ENCODE measurements at regions not wholly inside any gene's neighbourhood (a gene's known extent, or its start where the extent isn't known, plus 50 kb on each side); places are given as distances from the start of the nearest gene placed in this dataset.
"Not testable (repeated sequence)": the region's sequence is repeated elsewhere in the genome, so short reads cannot be mapped to it uniquely, and the experiment has no call there.

DNA sequence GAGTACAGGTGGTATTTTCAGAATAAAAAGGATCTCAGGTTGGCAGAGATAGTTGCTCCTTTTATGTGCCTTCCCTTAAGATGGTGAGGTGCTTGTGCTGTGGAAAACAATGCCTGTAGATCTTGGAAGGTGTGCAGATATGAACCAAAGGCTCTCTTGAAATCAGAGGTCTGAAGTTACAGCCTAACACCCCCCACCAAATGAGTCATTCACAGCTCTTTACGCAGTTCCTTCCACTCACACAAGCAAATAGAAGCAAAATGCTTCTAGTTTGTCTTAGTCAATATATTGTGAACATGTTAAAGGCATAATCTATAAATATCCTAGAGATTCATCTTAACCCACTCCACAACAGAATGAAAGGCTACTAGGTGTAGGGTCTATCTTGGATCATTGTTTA is 128.9 kb upstream of the NR5A2 start:
- peaks cover 12% of the 10 kb centered on the region for H3K27me3 Mint-ChIP-seq (ENCODE audit: low read depth)
- H3K4me3 Mint-ChIP-seq: no peak overlapping the region
- DNase-seq: no peak
- no peak for ATAC-seq (replicated peaks in 1 of 2)
- H3K4me1 Mint-ChIP-seq (ENCODE audit: low read depth): no peaks in the 10 kb centered on the region
- H3K36me3 Mint-ChIP-seq (ENCODE audit: insufficient read depth in 2 of 2): no peaks in the 10 kb centered on the region
- H3K9me3 Mint-ChIP-seq: no peaks in the 10 kb centered on the region
- no peak overlapping the region for H3K27ac Mint-ChIP-seq

DNA sequence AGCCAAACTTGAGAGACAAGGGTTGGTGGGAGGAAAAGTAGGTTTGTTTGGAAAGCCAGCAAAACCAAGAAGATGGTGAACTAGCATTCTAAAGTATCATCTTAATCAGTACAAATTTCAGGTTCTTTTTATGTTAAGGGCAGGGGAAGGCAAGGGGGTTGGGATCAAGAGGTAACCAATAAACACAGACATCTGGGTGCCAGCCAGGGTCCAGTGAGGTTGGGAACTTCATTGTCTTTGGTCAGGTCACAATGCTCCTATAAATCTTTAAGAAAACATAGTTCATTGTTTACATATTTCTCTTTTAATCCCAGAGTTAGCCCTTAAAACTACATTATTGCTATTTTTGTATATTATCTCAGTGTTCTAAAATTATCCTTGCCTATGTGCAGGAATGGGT is 126.2 kb upstream of the NR5A2 start:
- Mint-ChIP-seq H3K27me3 (ENCODE audit: low read depth) (peaks cover 12% of the 10 kb centered on the region), H3K4me3 (no peak overlapping the region), H3K36me3 (ENCODE audit: insufficient read depth in 2 of 2) (no peaks in the 10 kb centered on the region), H3K27ac (no peak overlapping the region), H3K4me1 (ENCODE audit: low read depth) (no peaks in the 10 kb centered on the region), H3K9me3 (peaks cover 0 to 1% of the 10 kb centered on the region in 2 donors)
- ATAC-seq (replicated peaks in 1 of 2) (no peak), DNase-seq (no peak)

DNA sequence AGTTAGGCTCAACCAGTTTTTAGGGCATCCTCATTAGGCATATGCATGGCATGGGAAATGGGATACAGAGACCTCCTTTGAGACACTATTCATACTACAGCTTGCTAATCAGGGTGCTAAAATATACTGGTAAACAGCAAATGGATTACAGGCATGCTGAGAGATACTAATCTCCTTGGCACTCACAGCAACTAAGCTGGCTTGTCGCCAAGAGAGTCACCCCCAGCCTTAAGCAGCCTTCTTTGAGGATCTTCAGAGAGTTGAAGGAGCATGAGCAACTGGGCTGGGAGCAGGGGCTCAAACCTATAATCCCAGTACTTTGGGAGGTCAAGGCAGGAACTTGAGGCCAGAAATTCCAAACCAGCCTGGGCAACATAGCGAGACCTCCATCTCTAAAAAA is 120.1 kb upstream of the NR5A2 start:
- Mint-ChIP-seq H3K36me3 (ENCODE audit: insufficient read depth in 2 of 2) (no peaks in the 10 kb centered on the region), H3K4me1 (ENCODE audit: low read depth) (no peaks in the 10 kb centered on the region), H3K9me3 (peaks cover 0 to 1% of the 10 kb centered on the region in 2 donors), H3K27me3 (ENCODE audit: low read depth) (peaks cover 7% of the 10 kb centered on the region), H3K27ac (no peak overlapping the region), H3K4me3 (no peak overlapping the region)
- DNase-seq (no peak), ATAC-seq (replicated peaks in 1 of 2) (no peak)

DNA sequence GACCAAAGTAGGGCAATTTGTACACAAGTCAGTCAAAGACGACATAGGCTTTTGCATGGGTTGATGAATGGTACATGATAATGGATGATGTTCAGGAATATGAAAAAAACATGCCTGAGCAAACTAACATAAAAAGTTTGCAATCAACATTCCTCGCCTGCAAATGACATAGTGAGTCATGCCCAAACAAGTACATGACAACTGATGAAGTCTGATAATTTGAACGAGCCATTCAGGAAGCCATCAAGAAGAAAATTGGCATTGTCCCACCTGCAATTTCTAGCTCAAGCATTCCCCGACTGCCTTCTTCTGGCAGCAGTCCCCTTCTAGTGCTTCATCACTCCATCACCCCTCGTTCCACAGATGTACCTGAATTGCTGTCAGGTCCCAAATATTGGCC is 118.4 kb upstream of the NR5A2 start:
- no peak for ATAC-seq (replicated peaks in 1 of 2)
- DNase-seq: no peak
- Mint-ChIP-seq H3K4me3 (no peak overlapping the region), H3K36me3 (ENCODE audit: insufficient read depth in 2 of 2) (no peaks in the 10 kb centered on the region), H3K4me1 (ENCODE audit: low read depth) (no peaks in the 10 kb centered on the region), H3K27ac (no peak overlapping the region), H3K27me3 (ENCODE audit: low read depth) (peaks cover 13% of the 10 kb centered on the region), H3K9me3 (peaks cover 0 to 1% of the 10 kb centered on the region in 2 donors)

DNA sequence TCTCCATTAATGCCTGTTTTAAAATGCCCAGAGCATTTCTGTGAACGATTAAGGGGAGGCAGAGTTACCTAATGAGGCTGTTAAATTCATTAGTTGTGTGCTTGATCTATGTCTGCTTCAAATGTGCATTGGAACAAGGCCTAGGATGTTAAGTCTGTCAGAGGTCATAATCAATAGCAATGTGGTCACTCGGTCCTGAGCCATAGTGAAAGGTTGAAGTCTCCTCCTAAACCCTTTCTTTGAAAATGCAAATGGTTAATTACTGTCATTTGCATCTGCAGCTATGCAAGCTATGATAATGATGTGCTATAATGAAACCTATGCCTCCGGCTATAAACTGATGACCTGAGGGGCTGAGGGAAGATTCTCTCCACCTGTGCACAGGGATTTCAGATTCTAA is 114.2 kb upstream of the NR5A2 start:
- Mint-ChIP-seq H3K4me1 (ENCODE audit: low read depth) (no peaks in the 10 kb centered on the region), H3K36me3 (ENCODE audit: insufficient read depth in 2 of 2) (no peaks in the 10 kb centered on the region), H3K27me3 (ENCODE audit: low read depth) (peaks cover 14% of the 10 kb centered on the region), H3K9me3 (no peaks in the 10 kb centered on the region), H3K27ac (no peak overlapping the region), H3K4me3 (no peak overlapping the region)
- ATAC-seq (replicated peaks in 1 of 2) (no peak), DNase-seq (no peak)

DNA sequence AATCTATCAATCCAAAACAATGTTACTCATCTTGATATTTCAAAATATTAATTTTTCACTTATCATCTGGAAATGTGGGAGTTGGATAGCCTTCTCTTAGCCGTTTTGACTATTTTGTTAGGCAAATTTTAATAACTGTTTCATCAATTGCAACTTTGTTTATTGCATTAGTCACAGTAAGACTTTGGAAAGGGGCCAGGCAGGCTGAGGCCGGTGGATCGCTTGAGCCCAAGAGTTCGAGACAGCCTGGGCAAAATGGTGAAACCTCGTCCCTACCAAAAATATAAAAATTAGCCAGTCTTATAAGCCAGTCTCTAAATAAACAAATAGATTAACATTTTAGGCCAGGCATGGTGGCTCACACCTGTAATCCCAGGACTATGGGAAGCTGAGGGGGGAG is 113.0 kb upstream of the NR5A2 start:
- Mint-ChIP-seq H3K27ac (no peak overlapping the region), H3K4me3 (no peak overlapping the region), H3K9me3 (no peaks in the 10 kb centered on the region), H3K36me3 (ENCODE audit: insufficient read depth in 2 of 2) (no peaks in the 10 kb centered on the region), H3K4me1 (ENCODE audit: low read depth) (no peaks in the 10 kb centered on the region), H3K27me3 (ENCODE audit: low read depth) (peaks cover 23% of the 10 kb centered on the region)
- no peak for ATAC-seq (replicated peaks in 1 of 2)
- no peak for DNase-seq

DNA sequence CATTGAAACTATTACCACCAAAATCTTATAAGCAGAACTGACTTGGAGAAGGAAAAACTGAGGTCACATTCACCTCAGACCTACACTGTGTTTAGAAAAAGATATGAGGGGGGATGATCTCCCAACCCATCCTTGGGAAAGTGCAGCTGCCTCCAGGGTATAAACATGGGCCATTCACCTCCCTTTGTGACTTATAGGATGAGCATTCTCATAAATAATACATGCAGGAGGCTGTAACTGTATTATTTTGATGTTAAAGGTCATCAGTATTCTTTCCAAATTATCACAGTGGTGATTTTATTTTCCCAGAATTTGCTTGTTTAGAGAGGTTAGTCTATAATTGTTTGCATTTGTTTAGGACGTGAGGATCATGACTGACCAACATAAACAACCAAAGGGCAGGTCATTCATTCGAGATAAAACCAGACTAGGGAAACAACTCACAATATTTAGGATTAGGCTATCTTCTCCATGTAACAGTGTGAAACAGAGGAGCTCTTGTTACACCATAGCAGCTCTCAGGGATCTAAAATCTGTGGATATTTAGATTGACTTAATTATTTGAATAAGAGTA is 109.2 kb upstream of the NR5A2 start:
- Mint-ChIP-seq H3K27ac (no peak overlapping the region), H3K4me3 (no peak overlapping the region), H3K27me3 (ENCODE audit: low read depth) (peaks cover 41% of the 10 kb centered on the region), H3K4me1 (ENCODE audit: low read depth) (no peaks in the 10 kb centered on the region), H3K36me3 (ENCODE audit: insufficient read depth in 2 of 2) (no peaks in the 10 kb centered on the region), H3K9me3 (peaks cover 3% of the 10 kb centered on the region in 2 donors)
- ATAC-seq (replicated peaks in 1 of 2): no peak
- DNase-seq: no peak

DNA sequence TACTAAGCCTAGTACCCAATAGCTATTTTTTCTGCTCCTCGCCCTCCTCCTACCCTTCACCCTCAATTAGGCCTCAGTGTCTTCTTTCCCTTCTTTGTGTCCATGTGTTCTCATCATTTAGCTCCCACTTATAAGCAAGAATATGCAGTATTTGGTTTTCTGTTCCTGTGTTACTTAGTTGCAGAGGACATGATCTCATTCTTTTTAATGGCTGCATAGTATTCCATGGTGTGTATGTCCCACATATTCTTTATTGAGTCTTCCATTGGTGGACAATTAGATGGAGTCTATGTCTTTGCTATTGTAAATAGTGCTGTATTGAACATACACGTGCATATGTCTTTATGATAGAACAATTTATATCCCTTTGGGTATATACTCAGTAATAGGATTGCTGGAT is 106.9 kb upstream of the NR5A2 start:
- no peaks in the 10 kb centered on the region for H3K4me1 Mint-ChIP-seq (ENCODE audit: low read depth)
- peaks cover 41% of the 10 kb centered on the region for H3K27me3 Mint-ChIP-seq (ENCODE audit: low read depth)
- H3K9me3 Mint-ChIP-seq: peaks cover 3% of the 10 kb centered on the region in 2 donors
- H3K27ac Mint-ChIP-seq: no peak overlapping the region
- ATAC-seq (replicated peaks in 1 of 2): no peak
- no peaks in the 10 kb centered on the region for H3K36me3 Mint-ChIP-seq (ENCODE audit: insufficient read depth in 2 of 2)
- H3K4me3 Mint-ChIP-seq: no peak overlapping the region
- no peak for DNase-seq

DNA sequence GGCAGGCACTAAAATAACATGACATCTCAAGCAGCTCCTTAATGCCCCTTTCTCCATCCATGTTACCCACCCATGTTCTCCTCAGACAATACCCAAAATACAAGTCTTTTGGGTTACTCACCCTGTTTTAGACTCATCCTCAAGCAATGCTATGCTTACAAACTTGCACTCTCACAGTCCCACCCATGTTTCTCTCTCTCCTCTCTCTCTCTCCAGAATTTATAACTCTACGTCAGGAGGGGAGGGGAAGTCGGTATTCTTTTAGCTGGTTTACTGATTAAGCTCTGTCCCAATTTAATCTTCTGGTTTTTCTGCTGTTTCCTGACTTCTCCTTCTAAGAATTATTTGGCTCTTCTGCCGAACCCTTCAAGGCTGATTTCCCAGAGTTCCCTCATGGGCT is 98.0 kb upstream of the NR5A2 start:
- peaks cover 8% of the 10 kb centered on the region for H3K4me1 Mint-ChIP-seq (ENCODE audit: low read depth)
- DNase-seq (no peak), ATAC-seq (replicated peaks in 1 of 2) (no peak)
- no peak overlapping the region for H3K4me3 Mint-ChIP-seq
- H3K36me3 Mint-ChIP-seq (ENCODE audit: insufficient read depth in 2 of 2): no peaks in the 10 kb centered on the region
- no peaks in the 10 kb centered on the region for H3K9me3 Mint-ChIP-seq
- H3K27ac Mint-ChIP-seq: no peak overlapping the region
- H3K27me3 Mint-ChIP-seq (ENCODE audit: low read depth): peaks cover 5% of the 10 kb centered on the region

DNA sequence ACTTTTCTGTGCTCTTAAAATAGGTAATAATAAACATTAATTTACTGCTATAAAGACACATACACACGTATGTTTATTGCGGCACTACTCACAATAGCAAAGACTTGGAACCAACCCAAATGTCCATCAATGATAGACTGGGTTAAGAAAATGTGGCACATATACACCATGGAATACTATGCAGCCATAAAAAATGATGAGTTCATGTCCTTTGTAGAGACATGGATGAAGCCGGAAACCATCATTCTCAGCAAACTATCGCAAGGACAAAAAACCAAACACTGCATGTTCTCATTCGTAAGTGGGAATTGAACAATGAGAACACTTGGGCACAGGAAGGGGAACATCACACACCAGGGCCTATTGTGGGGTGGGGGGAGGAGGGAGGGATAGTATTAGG is 97.4 kb upstream of the NR5A2 start:
- not testable (repeated sequence) for H3K27me3 Mint-ChIP-seq (ENCODE audit: low read depth); H3K27ac Mint-ChIP-seq; H3K36me3 Mint-ChIP-seq (ENCODE audit: insufficient read depth in 2 of 2)

DNA sequence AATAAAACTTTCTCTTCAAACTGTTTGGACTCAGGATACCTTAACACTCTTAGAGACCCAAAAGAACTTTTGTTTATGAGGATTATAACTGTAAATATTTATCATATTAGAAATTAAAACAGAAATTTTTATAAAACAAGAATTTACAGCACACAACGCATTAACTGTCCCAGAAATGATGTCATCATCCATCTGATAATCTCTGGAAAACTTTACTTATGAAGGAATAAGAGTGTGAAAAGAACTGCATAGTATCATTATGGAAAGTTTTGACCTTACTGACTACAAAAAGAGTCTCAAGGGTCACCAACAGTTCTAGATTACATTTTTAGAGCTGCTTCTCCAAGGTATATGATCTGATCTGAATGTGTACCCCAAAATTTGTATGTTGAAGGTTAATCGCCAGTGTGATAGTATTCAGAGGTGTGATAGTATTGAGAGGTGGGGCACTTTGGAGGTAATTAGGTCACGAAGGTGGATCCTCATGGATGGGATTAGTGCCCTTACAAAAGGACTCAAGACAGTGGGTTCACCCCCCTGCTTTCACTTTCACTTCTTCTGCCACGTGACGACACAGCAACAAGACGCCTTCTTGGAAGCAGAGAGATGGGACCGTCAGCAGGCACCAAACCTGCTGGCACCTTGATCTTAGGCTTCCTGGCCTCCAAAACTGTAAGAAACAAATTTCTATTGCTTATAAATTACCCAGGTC is 95.7 kb upstream of the NR5A2 start:
- Mint-ChIP-seq H3K4me3 (peak overlapping the region; percentile 4 to 13), H3K36me3 (ENCODE audit: insufficient read depth in 2 of 2) (no peaks in the 10 kb centered on the region), H3K27me3 (ENCODE audit: low read depth) (peaks cover 21% of the 10 kb centered on the region), H3K4me1 (ENCODE audit: low read depth) (peaks cover 8% of the 10 kb centered on the region), H3K27ac (no peak overlapping the region), H3K9me3 (no peaks in the 10 kb centered on the region)
- ATAC-seq (replicated peaks in 1 of 2): no peak
- no peak for DNase-seq

More for the DNA sequence above, 97.4 kb upstream of the NR5A2 start:
- not testable (repeated sequence) for H3K9me3 Mint-ChIP-seq; ATAC-seq (replicated peaks in 1 of 2); H3K4me1 Mint-ChIP-seq (ENCODE audit: low read depth); DNase-seq; H3K4me3 Mint-ChIP-seq

DNA sequence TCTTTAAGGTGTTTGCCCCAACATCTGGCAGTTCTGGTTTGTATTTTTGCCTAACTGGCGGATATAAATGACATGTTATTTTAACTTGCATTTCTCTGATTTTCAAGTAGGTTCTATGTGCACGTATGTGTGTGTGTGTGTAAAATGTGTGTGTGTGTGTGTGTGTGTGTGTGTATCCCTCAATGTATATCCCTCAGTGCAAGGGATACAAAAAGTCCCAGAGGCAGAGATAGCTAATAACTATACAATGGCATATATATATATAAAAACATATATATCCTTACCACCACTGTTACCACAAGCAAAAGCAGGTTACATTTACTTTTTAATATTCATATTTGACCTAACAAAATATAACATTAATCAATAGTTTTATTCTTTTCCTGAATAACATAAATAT is 95.0 kb upstream of the NR5A2 start:
- DNase-seq (no peak), ATAC-seq (replicated peaks in 1 of 2) (no peak)
- peak overlapping the region in 1 of 2 donors; percentile 13 for H3K4me3 Mint-ChIP-seq
- peaks cover 27% of the 10 kb centered on the region for H3K27me3 Mint-ChIP-seq (ENCODE audit: low read depth)
- peaks cover 8% of the 10 kb centered on the region for H3K4me1 Mint-ChIP-seq (ENCODE audit: low read depth)
- H3K36me3 Mint-ChIP-seq (ENCODE audit: insufficient read depth in 2 of 2): no peaks in the 10 kb centered on the region
- no peaks in the 10 kb centered on the region for H3K9me3 Mint-ChIP-seq
- no peak overlapping the region for H3K27ac Mint-ChIP-seq

DNA sequence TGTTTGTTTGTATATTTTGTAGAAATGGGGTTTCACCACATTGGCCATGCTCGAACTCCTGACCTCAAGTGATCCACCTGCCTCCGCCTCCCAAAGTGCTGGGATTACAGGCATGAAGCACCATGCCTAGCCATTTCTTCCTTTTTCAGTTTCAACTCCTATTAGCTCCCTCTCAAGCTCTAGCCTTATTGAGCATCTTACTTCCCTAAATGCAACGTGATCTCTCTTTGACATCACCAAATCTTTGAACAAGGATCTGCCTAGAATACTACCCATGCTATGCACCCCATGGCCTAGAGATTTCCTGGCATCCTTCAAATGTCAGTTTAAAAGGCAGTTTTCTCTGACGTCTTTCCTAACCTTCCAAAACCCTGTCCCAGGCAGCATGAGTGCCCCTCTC is 91.1 kb upstream of the NR5A2 start:
- ATAC-seq (replicated peaks in 1 of 2) (no peak), DNase-seq (no peak)
- Mint-ChIP-seq H3K4me3 (no peak overlapping the region), H3K27ac (no peak overlapping the region), H3K4me1 (ENCODE audit: low read depth) (peaks cover 18% of the 10 kb centered on the region), H3K36me3 (ENCODE audit: insufficient read depth in 2 of 2) (no peaks in the 10 kb centered on the region), H3K27me3 (ENCODE audit: low read depth) (peaks cover 53% of the 10 kb centered on the region), H3K9me3 (no peaks in the 10 kb centered on the region)

DNA sequence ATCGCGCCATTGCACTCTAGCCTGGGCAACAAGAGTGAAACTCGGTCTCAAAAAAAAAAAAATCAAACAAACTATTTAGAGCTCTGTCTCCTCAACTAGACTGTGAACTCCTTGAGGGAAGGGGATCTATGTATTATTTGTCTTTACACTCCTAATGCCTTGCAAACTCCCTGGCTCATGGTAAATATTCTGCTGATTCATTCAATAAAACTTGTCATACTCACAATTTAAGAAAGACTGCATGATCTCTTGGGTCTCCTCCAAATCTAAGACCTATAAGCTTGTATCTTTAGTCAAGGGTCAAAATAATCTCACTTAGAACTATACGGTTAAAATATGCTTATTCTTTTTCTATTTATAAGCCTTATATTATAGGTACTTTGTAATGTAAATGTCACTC is 90.3 kb upstream of the NR5A2 start:
- peaks cover 51% of the 10 kb centered on the region for H3K27me3 Mint-ChIP-seq (ENCODE audit: low read depth)

More for the DNA sequence above, 90.3 kb upstream of the NR5A2 start:
- H3K9me3 Mint-ChIP-seq: no peaks in the 10 kb centered on the region
- no peak overlapping the region for H3K4me3 Mint-ChIP-seq
- H3K27ac Mint-ChIP-seq: no peak overlapping the region
- DNase-seq: no peak
- H3K36me3 Mint-ChIP-seq (ENCODE audit: insufficient read depth in 2 of 2): no peaks in the 10 kb centered on the region
- peaks cover 20% of the 10 kb centered on the region for H3K4me1 Mint-ChIP-seq (ENCODE audit: low read depth)
- no peak for ATAC-seq (replicated peaks in 1 of 2)
